PC-9 (cell line): ENCODE measurements at regions not wholly inside any gene's neighbourhood (a gene's known extent, or its start where the extent isn't known, plus 50 kb on each side); places are given as distances from the start of the nearest gene placed in this dataset.

ENCODE experiments used
- CTCF ChIP-seq: fragments of 200-600 bp; sonication (generic); conservative IDR thresholded peaks from 2 replicates; pipeline ENCODE4 v1.6.1; 2017; ENCODE audit warnings: mixed run types, antibody characterized with exemption, mild to moderate bottlenecking, moderate library complexity
- EZH2 ChIP-seq: fragments of 200-600 bp; sonication (generic); IDR thresholded peaks from 2 replicates; pipeline ENCODE4 v1.8.0; 2017; ENCODE audit warnings: antibody characterized with exemption, low read depth

- TF ChIP-seq CTCF: no peak
- TF ChIP-seq EZH2: no peak
Observed at GRCh38 chr4:179040259-179040658, 1598.0 kb upstream of the AGA start.
